Adrenal gland (tissue), 9 donors: ENCODE measurements at regions not wholly inside any gene's neighbourhood (a gene's known extent, or its start where the extent isn't known, plus 50 kb on each side); places are given as distances from the start of the nearest gene placed in this dataset.
A peak's percentile ranks its signal among the peaks of the same experiment; 100 is the strongest.

Experiments
- DNase-seq, 7 donors: peaks; one replicate each; pipeline ENCODE4 v3.0.0-alpha.2; 2019 to 2020
- H3K27ac ChIP-seq, 5 donors: fragments of 200-600 bp; sonication (generic) in 4 of 5; 1 replicate in 3 of 5; 2 replicates in 2 of 5; pipeline versions ENCODE4 v1.5.1 to v1.8.0; 2016 to 2020; ENCODE audit warnings: mild to moderate bottlenecking in 1 of 5
- H3K27me3 ChIP-seq: fragments of 200-600 bp; 2 replicates; pipeline ENCODE4 v1.8.0; 2021
- H3K36me3 ChIP-seq, 2 donors: fragments of 200-600 bp; replicated peaks in 1 of 2; 1 replicate in 1 of 2; 2 replicates in 1 of 2; pipeline versions ENCODE4 v1.5.1 to v1.8.0; 2018 to 2022
- H3K4me1 ChIP-seq, 2 donors: fragments of 200-600 bp; replicated peaks in 1 of 2; 1 replicate in 1 of 2; 2 replicates in 1 of 2; pipeline versions ENCODE4 v1.5.1 to v1.8.0; 2018 to 2021
- H3K4me3 ChIP-seq, 4 donors: fragments of 200-600 bp; sonication (generic) in 3 of 4; one replicate each; pipeline ENCODE4 v1.5.1; 2016 to 2018
- H3K9me3 ChIP-seq, 3 donors: fragments of 200-600 bp; sonication (generic) in 1 of 3; replicated peaks in 1 of 3; 1 replicate in 2 of 3; 2 replicates in 1 of 3; pipeline versions ENCODE4 v1.5.1 to v1.8.0; 2016 to 2021
- POLR2A ChIP-seq, 2 donors: fragments of 450-650 bp; IDR thresholded peaks; one replicate each; pipeline ENCODE4 v1.6.1; 2017; ENCODE audit warnings: antibody characterized with exemption in 2 of 2, mild to moderate bottlenecking in 2 of 2, moderate library complexity in 1 of 2
- WGBS, 4 donors: extraction: QIAGEN DNeasy Blood & Tissue Kit in 2 of 4; methylation state at CpG; one replicate each; pipeline versions ENCODE4 v1.1.5 to v1.1.7; 2013 to 2017; 5-methylcytosine and 5-hydroxymethylcytosine counted together
- intact Hi-C, 2 donors: fragments of 100-400 bp; cut with DNase I; formaldehyde crosslinking; loops; one replicate each; pipeline versions ENCODE4 v1.14.1 to v1.15.0; 2022 to 2023
- TF ChIP-seq, protein P1 (sequence below), 6 experiments: fragments of 450-650 bp in 4 of 6; fragments of 200-600 bp in 2 of 6; sonication (generic) in 1 of 6; IDR thresholded peaks; 1 replicate in 5 of 6; 2 replicates in 1 of 6; pipeline versions ENCODE4 v1.5.1 to v1.8.0; 2016 to 2021; ENCODE audit warnings: antibody characterized with exemption in 6 of 6, mild to moderate bottlenecking in 2 of 6, moderate library complexity in 1 of 6
- donor health status: healthy with polysubstance abuse.
- donor health status: Bipolar disorder and iron deficiency.
- donor health status: DM: yes; HTN: yes; CAD: no.
- donor health status: DM: no; HTN: no; CAD: no.
- donor health status: DM: no; HTN: no; CAD: no.

DNA sequence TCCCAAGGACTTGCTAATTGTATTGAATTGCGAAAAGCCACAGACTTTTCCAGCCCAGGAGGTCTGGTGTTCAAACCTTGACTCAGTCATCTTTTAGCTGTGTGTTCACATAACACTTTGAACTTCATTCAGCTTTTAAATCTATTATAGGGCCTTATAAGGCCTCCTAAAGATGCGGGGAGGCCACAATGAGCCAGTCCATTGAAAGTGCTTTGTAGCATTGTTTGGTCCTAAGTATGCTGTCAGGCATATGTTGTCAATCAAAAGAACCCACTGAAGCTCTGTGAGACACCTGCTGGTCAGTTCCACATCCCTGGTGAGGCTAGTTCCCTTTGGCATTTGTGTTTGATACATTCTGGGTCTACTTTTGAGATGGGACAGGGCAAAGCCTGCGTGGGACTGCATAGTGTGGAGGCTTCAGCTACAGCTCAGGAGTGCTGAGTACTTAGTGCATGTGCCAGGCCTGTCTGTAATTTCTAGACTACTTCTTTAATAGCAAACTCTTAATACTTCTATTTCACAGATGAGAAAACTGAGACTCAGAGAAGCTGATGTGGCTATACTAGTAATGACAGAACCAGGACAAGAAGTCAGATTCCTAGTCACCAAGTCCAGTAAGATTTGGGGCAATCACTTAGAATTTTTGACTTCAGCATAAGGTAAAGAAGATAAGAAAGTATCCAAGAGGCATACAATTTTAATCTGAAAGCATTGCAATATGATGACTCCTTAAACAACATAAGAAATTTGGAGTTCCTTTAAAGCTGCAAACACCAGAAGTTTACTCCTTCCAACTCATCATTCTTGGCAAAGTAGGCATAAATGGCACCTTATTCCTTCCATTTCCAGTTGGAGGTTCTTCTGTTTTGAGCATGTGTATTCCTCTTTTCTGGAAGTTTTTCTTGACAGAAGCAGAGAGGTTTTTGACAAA is 213.0 kb downstream of the PDCD6IP start:
- 91 to 98% (median 95%) methylated on average over 3 of the region's 3 CpGs for WGBS, 4 donors
- no peak overlapping the region for H3K4me3 ChIP-seq
- no peaks in the 10 kb centered on the region for H3K9me3 ChIP-seq
- no peaks in the 10 kb centered on the region for H3K36me3 ChIP-seq
- no peak for DNase-seq
- TF ChIP-seq, protein P1, sequence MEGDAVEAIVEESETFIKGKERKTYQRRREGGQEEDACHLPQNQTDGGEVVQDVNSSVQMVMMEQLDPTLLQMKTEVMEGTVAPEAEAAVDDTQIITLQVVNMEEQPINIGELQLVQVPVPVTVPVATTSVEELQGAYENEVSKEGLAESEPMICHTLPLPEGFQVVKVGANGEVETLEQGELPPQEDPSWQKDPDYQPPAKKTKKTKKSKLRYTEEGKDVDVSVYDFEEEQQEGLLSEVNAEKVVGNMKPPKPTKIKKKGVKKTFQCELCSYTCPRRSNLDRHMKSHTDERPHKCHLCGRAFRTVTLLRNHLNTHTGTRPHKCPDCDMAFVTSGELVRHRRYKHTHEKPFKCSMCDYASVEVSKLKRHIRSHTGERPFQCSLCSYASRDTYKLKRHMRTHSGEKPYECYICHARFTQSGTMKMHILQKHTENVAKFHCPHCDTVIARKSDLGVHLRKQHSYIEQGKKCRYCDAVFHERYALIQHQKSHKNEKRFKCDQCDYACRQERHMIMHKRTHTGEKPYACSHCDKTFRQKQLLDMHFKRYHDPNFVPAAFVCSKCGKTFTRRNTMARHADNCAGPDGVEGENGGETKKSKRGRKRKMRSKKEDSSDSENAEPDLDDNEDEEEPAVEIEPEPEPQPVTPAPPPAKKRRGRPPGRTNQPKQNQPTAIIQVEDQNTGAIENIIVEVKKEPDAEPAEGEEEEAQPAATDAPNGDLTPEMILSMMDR (IDR thresholded peaks at IDR 0.05) = no peak
- no peak for TF ChIP-seq POLR2A (IDR thresholded peaks at IDR 0.05)
- H3K27ac ChIP-seq = no peak overlapping the region
- peaks cover 0 to 11% of the 10 kb centered on the region in 2 donors for H3K4me1 ChIP-seq
- no peaks in the 10 kb centered on the region for H3K27me3 ChIP-seq
- intact Hi-C loops = no loop called here

DNA sequence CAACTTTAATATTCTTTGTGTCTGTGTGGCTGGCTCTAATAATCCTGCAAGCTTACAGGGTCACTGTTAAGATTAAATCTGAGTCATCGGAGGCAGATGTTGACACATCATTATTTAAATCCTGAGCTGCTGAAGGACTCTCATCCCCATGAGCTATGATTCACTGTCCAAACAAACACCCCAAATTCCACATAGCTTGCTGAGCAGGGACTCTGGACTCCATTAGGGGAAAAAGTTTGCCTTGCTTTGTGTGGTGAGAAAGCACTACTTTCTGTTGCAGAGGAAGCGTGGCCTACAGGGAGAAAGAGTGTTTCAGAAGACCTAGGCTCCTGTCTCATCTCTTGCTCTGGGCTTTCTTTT is 213.7 kb downstream of the PDCD6IP start:
- intact Hi-C loops = no loop called here
- TF ChIP-seq, protein P1 (IDR thresholded peaks at IDR 0.05) = no peak
- no peak for TF ChIP-seq POLR2A (IDR thresholded peaks at IDR 0.05)
- Histone ChIP-seq H3K36me3 (no peaks in the 10 kb centered on the region), H3K27ac (no peak overlapping the region), H3K9me3 (no peaks in the 10 kb centered on the region), H3K4me3 (no peak overlapping the region), H3K27me3 (no peaks in the 10 kb centered on the region), H3K4me1 (peaks cover 0 to 11% of the 10 kb centered on the region in 2 donors)
- WGBS, 4 donors = 40 to 53% (median 43%) methylated on average over 2 of the region's 2 CpGs
- DNase-seq = peak in 6 of 7 donors; percentile 18 to 45 (median 24)

DNA sequence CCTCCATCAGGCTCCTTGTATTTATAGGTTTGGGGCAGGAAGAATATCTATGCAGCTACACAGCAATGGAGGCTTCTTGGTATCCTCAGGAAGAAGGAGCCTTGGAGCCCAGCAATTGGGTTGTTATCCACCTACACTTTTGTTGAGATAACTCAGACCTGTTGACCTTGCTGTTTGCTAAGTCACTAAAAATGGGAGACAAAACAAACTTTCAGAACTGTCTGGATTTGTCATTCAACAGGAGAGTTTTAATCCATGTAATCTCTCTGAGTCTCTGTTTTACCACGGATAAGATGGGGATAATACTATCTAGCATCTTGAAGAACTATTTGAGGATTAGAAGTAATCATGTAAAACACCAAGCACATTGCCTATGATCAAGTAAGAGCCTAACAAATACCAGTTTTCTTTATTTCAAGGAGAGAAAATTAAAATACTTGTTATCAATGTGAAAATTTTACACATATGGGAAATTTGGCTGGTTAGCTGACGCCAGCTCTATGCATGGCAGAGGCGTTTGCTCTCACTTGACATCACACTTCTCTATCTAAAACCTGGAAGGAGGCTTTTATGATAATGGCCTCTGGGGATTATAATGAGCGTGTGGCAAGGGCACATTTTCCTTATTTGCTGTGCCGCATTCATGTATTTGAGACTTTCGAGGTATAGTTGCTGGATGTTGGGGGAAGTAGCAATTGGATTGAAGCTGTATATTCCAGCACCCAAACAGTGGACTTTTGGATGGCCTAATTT is 215.6 kb downstream of the PDCD6IP start:
- Histone ChIP-seq H3K4me3 (no peak overlapping the region), H3K9me3 (no peaks in the 10 kb centered on the region), H3K36me3 (no peaks in the 10 kb centered on the region), H3K27ac (no peak overlapping the region), H3K27me3 (no peaks in the 10 kb centered on the region), H3K4me1 (peaks cover 0 to 11% of the 10 kb centered on the region in 2 donors)
- WGBS, 4 donors = 93 to 96% (median 94%) methylated on average over 6 of the region's 6 CpGs
- TF ChIP-seq, protein P1 (IDR thresholded peaks at IDR 0.05) = no peak
- no peak for TF ChIP-seq POLR2A (IDR thresholded peaks at IDR 0.05)
- intact Hi-C loops = no loop called here
- DNase-seq = no peak
